ENCODE measurements at regions not wholly inside any gene's neighbourhood (a gene's known extent, or its start where the extent isn't known, plus 50 kb on each side); places are given as distances from the start of the nearest gene placed in this dataset.

DNA sequence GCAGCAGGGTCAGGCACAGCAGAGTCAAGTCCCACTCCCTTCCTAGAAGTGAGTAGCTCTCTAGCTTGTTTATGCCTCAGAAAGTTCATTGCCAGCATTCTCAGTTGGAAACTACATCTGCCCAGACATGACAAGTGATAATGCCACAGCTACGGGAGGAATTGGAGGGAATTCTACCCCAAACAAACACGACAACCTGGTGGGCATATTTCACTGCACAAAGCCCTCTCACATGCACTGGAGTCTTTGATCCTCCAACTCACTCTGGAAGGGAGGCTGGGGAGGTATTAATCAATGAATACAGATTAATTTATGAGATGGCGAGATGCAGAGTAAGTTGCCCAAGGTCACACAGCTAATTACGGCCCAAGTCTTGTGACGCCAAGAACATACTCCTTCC lies 126.0 kb upstream of the MGMT start:
- 87% methylated on average over 5 of the region's 5 CpGs for WGBS

DNA sequence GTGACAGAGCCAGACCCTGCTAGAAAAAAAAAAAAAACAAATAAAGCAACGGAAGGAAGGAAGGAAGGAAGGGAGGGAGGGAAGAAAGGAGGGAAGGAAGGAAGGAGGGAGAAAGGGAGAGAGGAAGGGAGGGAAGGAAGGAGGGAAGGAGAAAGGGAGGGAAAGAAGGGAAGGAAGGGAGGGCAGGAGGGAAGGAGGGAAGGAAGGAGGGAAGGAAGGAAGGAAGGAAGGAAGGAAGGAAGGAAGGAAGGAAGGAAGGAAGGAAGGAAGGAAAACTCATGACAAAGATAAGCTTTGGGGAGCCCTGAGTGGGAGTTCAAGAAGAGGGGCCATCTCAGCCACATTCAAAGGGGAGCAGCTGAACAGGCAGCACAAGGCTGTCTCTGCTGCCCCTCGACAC lies 124.7 kb upstream of the MGMT start:
- WGBS: 72% methylated on average over 2 of the region's 2 CpGs
- H3K9ac ChIP-seq (ENCODE audit: low read depth in 1 of 2, low read length in 2 of 2): no peak overlapping the region
- no peak for TF ChIP-seq EGR1 (IDR thresholded peaks at IDR 0.05; ENCODE audit: low read depth in 2 of 2)
- DNase-seq (ENCODE audit: low spot score): no peak
- H3K27ac ChIP-seq (ENCODE audit: low read depth in 1 of 2, low read length in 2 of 2): no peak overlapping the region
- H3K4me1 ChIP-seq (ENCODE audit: control insufficient read depth in 4 of 4, insufficient read depth in 4 of 4, low read length in 3 of 4): no peaks in the 10 kb centered on the region
- H3K9me3 ChIP-seq (ENCODE audit: control insufficient read depth in 4 of 4, low read length in 3 of 4): no peaks in the 10 kb centered on the region
- no peaks in the 10 kb centered on the region for H3K36me3 ChIP-seq (ENCODE audit: control insufficient read depth in 4 of 4, insufficient read depth in 3 of 4, low read depth in 1 of 4, low read length in 3 of 4)
- no peak overlapping the region for H3K4me3 ChIP-seq (ENCODE audit: low read depth in 1 of 3, low read length in 3 of 3)
- H3K27me3 ChIP-seq (ENCODE audit: control insufficient read depth in 4 of 4, insufficient read depth in 4 of 4, low read length in 3 of 4): no peaks in the 10 kb centered on the region

More for the DNA sequence above, 126.0 kb upstream of the MGMT start:
- no peak for DNase-seq (ENCODE audit: low spot score)
- H3K4me3 ChIP-seq (ENCODE audit: low read depth in 1 of 3, low read length in 3 of 3): no peak overlapping the region
- no peak overlapping the region for H3K27ac ChIP-seq (ENCODE audit: low read depth in 1 of 2, low read length in 2 of 2)
- no peaks in the 10 kb centered on the region for H3K36me3 ChIP-seq (ENCODE audit: control insufficient read depth in 4 of 4, insufficient read depth in 3 of 4, low read depth in 1 of 4, low read length in 3 of 4)
- H3K27me3 ChIP-seq (ENCODE audit: control insufficient read depth in 4 of 4, insufficient read depth in 4 of 4, low read length in 3 of 4): no peaks in the 10 kb centered on the region
- TF ChIP-seq HNF4A (conservative IDR thresholded peaks at IDR 0.05) (no peak), EGR1 (IDR thresholded peaks at IDR 0.05; ENCODE audit: low read depth in 2 of 2) (no peak), TAF1 (conservative IDR thresholded peaks at IDR 0.05) (no peak), YY1 (IDR thresholded peaks at IDR 0.05) (no peak), SP1 (IDR thresholded peaks at IDR 0.05) (no peak), RAD21 (IDR thresholded peaks at IDR 0.05) (no peak), RXRA (IDR thresholded peaks at IDR 0.05) (no peak), NR2F2 (IDR thresholded peaks at IDR 0.05) (no peak)
- TF ChIP-seq, protein P1, sequence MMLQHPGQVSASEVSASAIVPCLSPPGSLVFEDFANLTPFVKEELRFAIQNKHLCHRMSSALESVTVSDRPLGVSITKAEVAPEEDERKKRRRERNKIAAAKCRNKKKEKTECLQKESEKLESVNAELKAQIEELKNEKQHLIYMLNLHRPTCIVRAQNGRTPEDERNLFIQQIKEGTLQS (IDR thresholded peaks at IDR 0.05): no peak
- TF ChIP-seq, protein P2, sequence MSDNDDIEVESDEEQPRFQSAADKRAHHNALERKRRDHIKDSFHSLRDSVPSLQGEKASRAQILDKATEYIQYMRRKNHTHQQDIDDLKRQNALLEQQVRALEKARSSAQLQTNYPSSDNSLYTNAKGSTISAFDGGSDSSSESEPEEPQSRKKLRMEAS (IDR thresholded peaks at IDR 0.05): no peak
- TF ChIP-seq, protein P3, sequence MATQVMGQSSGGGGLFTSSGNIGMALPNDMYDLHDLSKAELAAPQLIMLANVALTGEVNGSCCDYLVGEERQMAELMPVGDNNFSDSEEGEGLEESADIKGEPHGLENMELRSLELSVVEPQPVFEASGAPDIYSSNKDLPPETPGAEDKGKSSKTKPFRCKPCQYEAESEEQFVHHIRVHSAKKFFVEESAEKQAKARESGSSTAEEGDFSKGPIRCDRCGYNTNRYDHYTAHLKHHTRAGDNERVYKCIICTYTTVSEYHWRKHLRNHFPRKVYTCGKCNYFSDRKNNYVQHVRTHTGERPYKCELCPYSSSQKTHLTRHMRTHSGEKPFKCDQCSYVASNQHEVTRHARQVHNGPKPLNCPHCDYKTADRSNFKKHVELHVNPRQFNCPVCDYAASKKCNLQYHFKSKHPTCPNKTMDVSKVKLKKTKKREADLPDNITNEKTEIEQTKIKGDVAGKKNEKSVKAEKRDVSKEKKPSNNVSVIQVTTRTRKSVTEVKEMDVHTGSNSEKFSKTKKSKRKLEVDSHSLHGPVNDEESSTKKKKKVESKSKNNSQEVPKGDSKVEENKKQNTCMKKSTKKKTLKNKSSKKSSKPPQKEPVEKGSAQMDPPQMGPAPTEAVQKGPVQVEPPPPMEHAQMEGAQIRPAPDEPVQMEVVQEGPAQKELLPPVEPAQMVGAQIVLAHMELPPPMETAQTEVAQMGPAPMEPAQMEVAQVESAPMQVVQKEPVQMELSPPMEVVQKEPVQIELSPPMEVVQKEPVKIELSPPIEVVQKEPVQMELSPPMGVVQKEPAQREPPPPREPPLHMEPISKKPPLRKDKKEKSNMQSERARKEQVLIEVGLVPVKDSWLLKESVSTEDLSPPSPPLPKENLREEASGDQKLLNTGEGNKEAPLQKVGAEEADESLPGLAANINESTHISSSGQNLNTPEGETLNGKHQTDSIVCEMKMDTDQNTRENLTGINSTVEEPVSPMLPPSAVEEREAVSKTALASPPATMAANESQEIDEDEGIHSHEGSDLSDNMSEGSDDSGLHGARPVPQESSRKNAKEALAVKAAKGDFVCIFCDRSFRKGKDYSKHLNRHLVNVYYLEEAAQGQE (IDR thresholded peaks at IDR 0.05): no peak
- H3K9ac ChIP-seq (ENCODE audit: low read depth in 1 of 2, low read length in 2 of 2): no peak overlapping the region
- H3K4me1 ChIP-seq (ENCODE audit: control insufficient read depth in 4 of 4, insufficient read depth in 4 of 4, low read length in 3 of 4): no peaks in the 10 kb centered on the region
- no peaks in the 10 kb centered on the region for H3K9me3 ChIP-seq (ENCODE audit: control insufficient read depth in 4 of 4, low read length in 3 of 4)

DNA sequence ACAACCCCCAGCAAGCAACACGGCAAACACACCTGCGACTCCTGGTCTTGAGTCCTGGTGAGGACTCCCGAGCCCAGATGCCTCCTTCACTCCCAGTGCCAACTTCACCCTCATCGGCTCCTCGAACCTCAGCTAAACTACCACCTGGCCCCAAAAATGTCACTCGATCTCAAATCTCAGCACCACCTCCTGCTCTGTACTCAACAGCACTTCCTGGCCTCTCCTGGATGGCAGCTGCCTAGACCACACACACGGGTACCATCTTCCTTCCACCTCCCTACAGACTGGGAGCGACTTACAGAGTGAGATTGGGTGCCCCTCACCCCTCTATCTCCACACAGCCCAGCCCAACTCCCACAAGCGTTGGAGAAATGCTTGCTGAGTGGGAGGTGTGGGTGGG lies 123.9 kb upstream of the MGMT start:
- H3K36me3 ChIP-seq (ENCODE audit: control insufficient read depth in 4 of 4, insufficient read depth in 3 of 4, low read depth in 1 of 4, low read length in 3 of 4): no peaks in the 10 kb centered on the region
- H3K27me3 ChIP-seq (ENCODE audit: control insufficient read depth in 4 of 4, insufficient read depth in 4 of 4, low read length in 3 of 4): no peaks in the 10 kb centered on the region
- no peaks in the 10 kb centered on the region for H3K9me3 ChIP-seq (ENCODE audit: control insufficient read depth in 4 of 4, low read length in 3 of 4)
- no peak overlapping the region for H3K27ac ChIP-seq (ENCODE audit: low read depth in 1 of 2, low read length in 2 of 2)
- 92% methylated on average over 9 of the region's 9 CpGs for WGBS
- H3K9ac ChIP-seq (ENCODE audit: low read depth in 1 of 2, low read length in 2 of 2): no peak overlapping the region
- no peak overlapping the region for H3K4me3 ChIP-seq (ENCODE audit: low read depth in 1 of 3, low read length in 3 of 3)
- no peaks in the 10 kb centered on the region for H3K4me1 ChIP-seq (ENCODE audit: control insufficient read depth in 4 of 4, insufficient read depth in 4 of 4, low read length in 3 of 4)
- DNase-seq (ENCODE audit: low spot score): no peak
- TF ChIP-seq, protein P2 (IDR thresholded peaks at IDR 0.05): no peak
- no peak for TF ChIP-seq GABPA (IDR thresholded peaks at IDR 0.05 in 1 of 2, conservative IDR thresholded peaks at IDR 0.05 in 1 of 2)
- no peak for TF ChIP-seq EGR1 (IDR thresholded peaks at IDR 0.05; ENCODE audit: low read depth in 2 of 2)
- no peak for TF ChIP-seq FOXA2 (IDR thresholded peaks at IDR 0.05)
- TF ChIP-seq, protein P4, sequence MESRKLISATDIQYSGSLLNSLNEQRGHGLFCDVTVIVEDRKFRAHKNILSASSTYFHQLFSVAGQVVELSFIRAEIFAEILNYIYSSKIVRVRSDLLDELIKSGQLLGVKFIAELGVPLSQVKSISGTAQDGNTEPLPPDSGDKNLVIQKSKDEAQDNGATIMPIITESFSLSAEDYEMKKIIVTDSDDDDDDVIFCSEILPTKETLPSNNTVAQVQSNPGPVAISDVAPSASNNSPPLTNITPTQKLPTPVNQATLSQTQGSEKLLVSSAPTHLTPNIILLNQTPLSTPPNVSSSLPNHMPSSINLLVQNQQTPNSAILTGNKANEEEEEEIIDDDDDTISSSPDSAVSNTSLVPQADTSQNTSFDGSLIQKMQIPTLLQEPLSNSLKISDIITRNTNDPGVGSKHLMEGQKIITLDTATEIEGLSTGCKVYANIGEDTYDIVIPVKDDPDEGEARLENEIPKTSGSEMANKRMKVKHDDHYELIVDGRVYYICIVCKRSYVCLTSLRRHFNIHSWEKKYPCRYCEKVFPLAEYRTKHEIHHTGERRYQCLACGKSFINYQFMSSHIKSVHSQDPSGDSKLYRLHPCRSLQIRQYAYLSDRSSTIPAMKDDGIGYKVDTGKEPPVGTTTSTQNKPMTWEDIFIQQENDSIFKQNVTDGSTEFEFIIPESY (IDR thresholded peaks at IDR 0.05): no peak
- TF ChIP-seq, protein P5, sequence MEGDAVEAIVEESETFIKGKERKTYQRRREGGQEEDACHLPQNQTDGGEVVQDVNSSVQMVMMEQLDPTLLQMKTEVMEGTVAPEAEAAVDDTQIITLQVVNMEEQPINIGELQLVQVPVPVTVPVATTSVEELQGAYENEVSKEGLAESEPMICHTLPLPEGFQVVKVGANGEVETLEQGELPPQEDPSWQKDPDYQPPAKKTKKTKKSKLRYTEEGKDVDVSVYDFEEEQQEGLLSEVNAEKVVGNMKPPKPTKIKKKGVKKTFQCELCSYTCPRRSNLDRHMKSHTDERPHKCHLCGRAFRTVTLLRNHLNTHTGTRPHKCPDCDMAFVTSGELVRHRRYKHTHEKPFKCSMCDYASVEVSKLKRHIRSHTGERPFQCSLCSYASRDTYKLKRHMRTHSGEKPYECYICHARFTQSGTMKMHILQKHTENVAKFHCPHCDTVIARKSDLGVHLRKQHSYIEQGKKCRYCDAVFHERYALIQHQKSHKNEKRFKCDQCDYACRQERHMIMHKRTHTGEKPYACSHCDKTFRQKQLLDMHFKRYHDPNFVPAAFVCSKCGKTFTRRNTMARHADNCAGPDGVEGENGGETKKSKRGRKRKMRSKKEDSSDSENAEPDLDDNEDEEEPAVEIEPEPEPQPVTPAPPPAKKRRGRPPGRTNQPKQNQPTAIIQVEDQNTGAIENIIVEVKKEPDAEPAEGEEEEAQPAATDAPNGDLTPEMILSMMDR (IDR thresholded peaks at IDR 0.05; ENCODE audit: low read depth, low read length, missing input control): no peak
- TF ChIP-seq NR2F2 (IDR thresholded peaks at IDR 0.05): no peak
- TF ChIP-seq, protein P1 (IDR thresholded peaks at IDR 0.05): no peak
- no peak for TF ChIP-seq FOXA1 (IDR thresholded peaks at IDR 0.05)
- no peak for TF ChIP-seq HNF4A (conservative IDR thresholded peaks at IDR 0.05)
- TF ChIP-seq JUND (IDR thresholded peaks at IDR 0.05): no peak
- no peak for TF ChIP-seq TAF1 (conservative IDR thresholded peaks at IDR 0.05)

Data from liver (tissue), 8 donors.